Type B pancreatic cell (in vitro differentiated cells): ENCODE measurements at regions not wholly inside any gene's neighbourhood (a gene's known extent, or its start where the extent isn't known, plus 50 kb on each side); places are given as distances from the start of the nearest gene placed in this dataset.

Experiments used
- DNase-seq: peaks from one replicate; pipeline ENCODE4 v3.0.0; 2021; ENCODE audit warnings: mixed read lengths; ENCODE audit not compliant: unreplicated experiment; ENCODE audit errors: extremely low spot score
- H3K27ac Mint-ChIP-seq: 2 replicates; pipeline ENCODE4 v1.8.0; 2021; ENCODE audit warnings: mild to moderate bottlenecking, mixed read lengths
- H3K27me3 Mint-ChIP-seq: 2 replicates; pipeline ENCODE4 v1.8.0; 2021; ENCODE audit warnings: mixed read lengths
- H3K36me3 Mint-ChIP-seq: 2 replicates; pipeline ENCODE4 v1.8.0; 2021; ENCODE audit warnings: mixed read lengths
- H3K4me1 Mint-ChIP-seq: one replicate; pipeline ENCODE4 v1.8.0; 2021; ENCODE audit warnings: mixed read lengths; ENCODE audit not compliant: unreplicated experiment
- H3K4me3 Mint-ChIP-seq: 2 replicates; pipeline ENCODE4 v1.8.0; 2021; ENCODE audit warnings: mild to moderate bottlenecking, mixed read lengths
- H3K9me3 Mint-ChIP-seq: 2 replicates; pipeline ENCODE4 v1.8.0; 2021; ENCODE audit warnings: mixed read lengths
- TF ChIP-seq, protein P1 (sequence below): fragments of 200-600 bp; sonication (generic); conservative IDR thresholded peaks from 2 replicates; pipeline ENCODE4 v1.5.0; 2021; ENCODE audit warnings: antibody characterized with exemption, mild to moderate bottlenecking

DNA sequence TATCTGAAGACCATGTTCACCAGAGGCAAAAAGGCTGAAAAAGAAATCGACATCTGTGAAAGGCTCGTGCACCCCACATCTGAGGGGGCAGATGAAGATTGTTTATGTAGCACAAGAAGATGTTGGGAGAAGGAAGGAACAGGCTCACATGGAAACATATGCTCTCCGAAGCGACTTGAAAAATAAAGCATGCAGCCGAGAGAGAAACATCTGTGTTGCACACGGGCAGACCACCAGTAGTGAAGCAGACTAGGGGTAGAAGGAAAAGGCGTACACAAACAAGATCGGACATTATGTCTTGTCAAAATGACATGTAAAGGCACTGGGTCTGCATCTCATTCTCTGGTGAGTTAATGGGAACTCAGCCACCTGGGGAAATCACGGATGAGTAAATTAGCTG lies 356.5 kb downstream of the ZIC4 start:
- Mint-ChIP-seq H3K27ac (no peak overlapping the region), H3K27me3 (no peaks in the 10 kb centered on the region)

DNA sequence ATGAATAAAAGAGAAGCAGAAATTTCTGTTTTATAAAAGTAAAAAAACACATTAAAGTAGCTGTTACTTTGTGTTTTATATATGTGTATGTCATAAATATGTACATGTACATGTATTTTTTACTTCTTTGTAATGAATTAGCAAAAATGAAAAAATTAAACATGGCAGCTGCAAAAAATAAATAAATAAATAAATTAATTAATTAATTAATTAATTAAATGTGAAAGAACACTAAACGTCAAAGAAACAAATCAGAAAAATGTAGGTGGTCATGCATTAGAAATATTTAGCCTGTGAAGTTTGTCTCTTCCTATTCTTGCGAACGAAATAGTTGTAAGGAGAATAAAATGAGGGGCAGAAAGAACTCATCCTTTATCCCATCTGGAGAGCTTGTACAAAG lies 357.0 kb downstream of the ZIC4 start:
- Mint-ChIP-seq H3K9me3 (no peaks in the 10 kb centered on the region), H3K4me3 (peak overlapping the region; percentile 53), H3K27ac (no peak overlapping the region), H3K4me1 (peaks cover 6% of the 10 kb centered on the region), H3K36me3 (no peaks in the 10 kb centered on the region), H3K27me3 (no peaks in the 10 kb centered on the region)
- TF ChIP-seq, protein P1, sequence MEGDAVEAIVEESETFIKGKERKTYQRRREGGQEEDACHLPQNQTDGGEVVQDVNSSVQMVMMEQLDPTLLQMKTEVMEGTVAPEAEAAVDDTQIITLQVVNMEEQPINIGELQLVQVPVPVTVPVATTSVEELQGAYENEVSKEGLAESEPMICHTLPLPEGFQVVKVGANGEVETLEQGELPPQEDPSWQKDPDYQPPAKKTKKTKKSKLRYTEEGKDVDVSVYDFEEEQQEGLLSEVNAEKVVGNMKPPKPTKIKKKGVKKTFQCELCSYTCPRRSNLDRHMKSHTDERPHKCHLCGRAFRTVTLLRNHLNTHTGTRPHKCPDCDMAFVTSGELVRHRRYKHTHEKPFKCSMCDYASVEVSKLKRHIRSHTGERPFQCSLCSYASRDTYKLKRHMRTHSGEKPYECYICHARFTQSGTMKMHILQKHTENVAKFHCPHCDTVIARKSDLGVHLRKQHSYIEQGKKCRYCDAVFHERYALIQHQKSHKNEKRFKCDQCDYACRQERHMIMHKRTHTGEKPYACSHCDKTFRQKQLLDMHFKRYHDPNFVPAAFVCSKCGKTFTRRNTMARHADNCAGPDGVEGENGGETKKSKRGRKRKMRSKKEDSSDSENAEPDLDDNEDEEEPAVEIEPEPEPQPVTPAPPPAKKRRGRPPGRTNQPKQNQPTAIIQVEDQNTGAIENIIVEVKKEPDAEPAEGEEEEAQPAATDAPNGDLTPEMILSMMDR = no peak
- DNase-seq = no peak

More for the DNA sequence above, 356.5 kb downstream of the ZIC4 start:
- no peaks in the 10 kb centered on the region for H3K36me3 Mint-ChIP-seq
- H3K4me3 Mint-ChIP-seq = peak overlapping the region; percentile 53
- no peak for DNase-seq
- TF ChIP-seq, protein P1 = no peak
- H3K9me3 Mint-ChIP-seq = no peaks in the 10 kb centered on the region
- peaks cover 6% of the 10 kb centered on the region for H3K4me1 Mint-ChIP-seq

GRCh38 chr3:147046916-147047315 lies 359.4 kb downstream of the ZIC4 start:
- no peak for DNase-seq
- Mint-ChIP-seq H3K36me3 (no peaks in the 10 kb centered on the region), H3K4me3 (no peak overlapping the region), H3K9me3 (no peaks in the 10 kb centered on the region), H3K4me1 (peaks cover 6% of the 10 kb centered on the region), H3K27ac (no peak overlapping the region), H3K27me3 (no peaks in the 10 kb centered on the region)
- TF ChIP-seq, protein P1 = no peak

GRCh38 chr3:147038481-147038880 lies 367.9 kb downstream of the ZIC4 start:
- Mint-ChIP-seq H3K36me3 (no peaks in the 10 kb centered on the region), H3K9me3 (peaks cover 9% of the 10 kb centered on the region), H3K27me3 (no peaks in the 10 kb centered on the region), H3K27ac (no peak overlapping the region), H3K4me1 (no peaks in the 10 kb centered on the region), H3K4me3 (no peak overlapping the region)
- no peak for DNase-seq
- TF ChIP-seq, protein P1 = no peak

DNA sequence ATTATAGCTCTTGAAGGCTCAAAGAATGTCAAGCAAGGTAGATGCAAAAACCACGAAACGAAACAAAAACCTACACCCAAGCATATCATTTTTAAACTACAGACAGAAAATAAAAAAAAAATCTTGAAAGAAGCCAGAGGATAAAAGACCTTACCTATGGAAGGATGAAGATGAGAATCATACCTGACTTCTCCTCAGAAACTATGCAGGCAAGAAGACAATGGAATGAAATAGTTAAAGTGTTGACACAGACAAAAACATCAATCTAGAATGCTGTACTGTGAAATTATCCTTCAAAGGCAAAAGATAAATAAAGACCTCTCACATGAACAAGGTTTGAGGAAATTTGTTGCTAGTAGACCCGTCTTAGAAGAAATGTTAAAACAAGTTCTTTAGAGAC lies 372.0 kb downstream of the ZIC4 start:
- Mint-ChIP-seq H3K27ac (no peak overlapping the region), H3K4me3 (no peak overlapping the region), H3K4me1 (no peaks in the 10 kb centered on the region), H3K36me3 (no peaks in the 10 kb centered on the region), H3K9me3 (peaks cover 9% of the 10 kb centered on the region), H3K27me3 (no peaks in the 10 kb centered on the region)
- no peak for DNase-seq
- TF ChIP-seq, protein P1 = no peak

- TF ChIP-seq, protein P1 = no peak
- Mint-ChIP-seq H3K27ac (no peak overlapping the region), H3K4me3 (no peak overlapping the region), H3K36me3 (no peaks in the 10 kb centered on the region), H3K9me3 (peaks cover 9% of the 10 kb centered on the region), H3K27me3 (no peaks in the 10 kb centered on the region), H3K4me1 (no peaks in the 10 kb centered on the region)
- no peak for DNase-seq
Measured at GRCh38 chr3:147030274-147030673, 376.1 kb downstream of the ZIC4 start.
